Mesenteric fat pad (tissue), 1 donor: ENCODE measurements at regions not wholly inside any gene's neighbourhood (a gene's known extent, or its start where the extent isn't known, plus 50 kb on each side); places are given as distances from the start of the nearest gene placed in this dataset.

Source experiments
- DNase-seq: peaks from one replicate; pipeline ENCODE4 v3.0.0-alpha.2; 2020; ENCODE audit warnings: low spot score
- donor health status: DM: yes; HTN: yes; CAD: no.

GRCh38 chr4:128603081-128603480 is 206.4 kb upstream of the JADE1 start:
- no peak for DNase-seq

- DNase-seq = no peak
Measured at GRCh38 chr4:128601991-128602695, 207.4 kb upstream of the JADE1 start.

- no peak for DNase-seq
Measured at GRCh38 chr4:128600996-128601871, 208.3 kb upstream of the JADE1 start.

GRCh38 chr4:128600410-128600809 is 209.1 kb upstream of the JADE1 start:
- DNase-seq = no peak

- no peak for DNase-seq
Measured at GRCh38 chr4:128597500-128597899, 212.0 kb upstream of the JADE1 start.

- no peak for DNase-seq
Measured at GRCh38 chr4:128596853-128597252, 212.6 kb upstream of the JADE1 start.

GRCh38 chr4:128596115-128596514 is 213.4 kb upstream of the JADE1 start:
- no peak for DNase-seq

GRCh38 chr4:128591482-128591881 is 218.0 kb upstream of the JADE1 start:
- no peak for DNase-seq

GRCh38 chr4:128590773-128591172 is 218.7 kb upstream of the JADE1 start:
- no peak for DNase-seq

GRCh38 chr4:128590034-128590740 is 219.3 kb upstream of the JADE1 start:
- DNase-seq = no peak

- no peak for DNase-seq
Measured at GRCh38 chr4:128589384-128589965, 220.0 kb upstream of the JADE1 start.

- no peak for DNase-seq
Measured at GRCh38 chr4:128587382-128587781, 222.1 kb upstream of the JADE1 start.

- DNase-seq = no peak
Measured at GRCh38 chr4:128583753-128584712, 225.5 kb upstream of the JADE1 start.

GRCh38 chr4:128582427-128582870 is 227.1 kb upstream of the JADE1 start:
- no peak for DNase-seq

- DNase-seq = no peak
Measured at GRCh38 chr4:128579154-128579853, 230.2 kb upstream of the JADE1 start.

- DNase-seq = no peak
Measured at GRCh38 chr4:128574706-128575105, 234.8 kb upstream of the JADE1 start.

- DNase-seq = no peak
Measured at GRCh38 chr4:128573781-128574508, 235.6 kb upstream of the JADE1 start.

- DNase-seq = no peak
Measured at GRCh38 chr4:128572778-128573241, 236.7 kb upstream of the JADE1 start.

GRCh38 chr4:128571747-128572146 is 237.8 kb upstream of the JADE1 start:
- no peak for DNase-seq
